HL-60 (cell line): ENCODE measurements at regions not wholly inside any gene's neighbourhood (a gene's known extent, or its start where the extent isn't known, plus 50 kb on each side); places are given as distances from the start of the nearest gene placed in this dataset.

Source experiments
- DNase-seq, 2 experiments: peaks; one replicate each; pipeline ENCODE4 v3.0.0-alpha.2; 2010 to 2020; ENCODE audit warnings: low read depth in 1 of 2, low spot score in 1 of 2
- H3K27ac ChIP-seq: fragments of 250-450 bp; sonication (Bioruptor Pico); replicated peaks from 2 replicates; pipeline ENCODE4 v1.5.1; 2020; ENCODE audit warnings: mild to moderate bottlenecking, moderate library complexity
- H3K27me3 ChIP-seq: fragments of 250-450 bp; sonication (Bioruptor Pico); 2 replicates; pipeline ENCODE4 v1.5.1; 2021; ENCODE audit warnings: mild to moderate bottlenecking, moderate library complexity; ENCODE audit not compliant: insufficient read depth, poor library complexity, severe bottlenecking
- H3K4me3 ChIP-seq: replicated peaks from 2 replicates; pipeline ENCODE4 v1.5.1; 2011; ENCODE audit warnings: mild to moderate bottlenecking, control low read depth, low read length; ENCODE audit not compliant: insufficient read depth
- GABPA ChIP-seq: IDR thresholded peaks from 2 replicates; pipeline ENCODE4 v1.6.1; 2012; ENCODE audit warnings: low read depth
- POLR2AphosphoS5 ChIP-seq: IDR thresholded peaks from 2 replicates; pipeline ENCODE4 v1.6.1; 2012; ENCODE audit warnings: low read depth
- SPI1 ChIP-seq: IDR thresholded peaks from 2 replicates; pipeline ENCODE4 v1.6.1; 2012; ENCODE audit warnings: low read depth, mild to moderate bottlenecking, borderline replicate concordance
- TF ChIP-seq, protein P1 (sequence below): IDR thresholded peaks from one replicate; pipeline ENCODE4 v1.5.1; 2011; ENCODE audit warnings: low read length, control low read depth, inconsistent platforms; ENCODE audit not compliant: insufficient read depth
- TF ChIP-seq, protein P2 (sequence below): IDR thresholded peaks from 2 replicates; pipeline ENCODE4 v1.6.1; 2012; ENCODE audit warnings: low read depth; ENCODE audit not compliant: insufficient replicate concordance

DNA sequence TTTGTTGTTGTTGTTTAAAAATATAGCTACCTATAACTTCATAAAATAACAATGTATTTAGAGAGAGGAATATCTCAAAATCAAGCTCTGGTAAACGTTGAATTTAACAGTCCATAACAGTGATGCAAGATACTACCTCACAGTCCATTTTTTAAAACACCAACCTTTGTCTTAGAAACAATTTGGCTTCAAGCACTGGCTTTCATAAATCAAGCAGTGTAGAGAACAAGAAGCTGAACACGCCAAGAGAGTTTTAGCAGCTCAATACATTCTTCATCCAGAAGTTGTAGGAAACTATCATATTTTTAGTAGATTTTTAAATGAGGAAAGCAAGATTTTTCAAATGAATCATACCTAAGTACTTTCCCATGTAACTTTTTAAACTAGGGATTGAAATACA is 334.3 kb upstream of the ADAMTS5 start:
- H3K27ac ChIP-seq: no peak overlapping the region
- DNase-seq: no peak
- TF ChIP-seq POLR2AphosphoS5 (no peak), SPI1 (no peak), GABPA (no peak)
- TF ChIP-seq, protein P1, sequence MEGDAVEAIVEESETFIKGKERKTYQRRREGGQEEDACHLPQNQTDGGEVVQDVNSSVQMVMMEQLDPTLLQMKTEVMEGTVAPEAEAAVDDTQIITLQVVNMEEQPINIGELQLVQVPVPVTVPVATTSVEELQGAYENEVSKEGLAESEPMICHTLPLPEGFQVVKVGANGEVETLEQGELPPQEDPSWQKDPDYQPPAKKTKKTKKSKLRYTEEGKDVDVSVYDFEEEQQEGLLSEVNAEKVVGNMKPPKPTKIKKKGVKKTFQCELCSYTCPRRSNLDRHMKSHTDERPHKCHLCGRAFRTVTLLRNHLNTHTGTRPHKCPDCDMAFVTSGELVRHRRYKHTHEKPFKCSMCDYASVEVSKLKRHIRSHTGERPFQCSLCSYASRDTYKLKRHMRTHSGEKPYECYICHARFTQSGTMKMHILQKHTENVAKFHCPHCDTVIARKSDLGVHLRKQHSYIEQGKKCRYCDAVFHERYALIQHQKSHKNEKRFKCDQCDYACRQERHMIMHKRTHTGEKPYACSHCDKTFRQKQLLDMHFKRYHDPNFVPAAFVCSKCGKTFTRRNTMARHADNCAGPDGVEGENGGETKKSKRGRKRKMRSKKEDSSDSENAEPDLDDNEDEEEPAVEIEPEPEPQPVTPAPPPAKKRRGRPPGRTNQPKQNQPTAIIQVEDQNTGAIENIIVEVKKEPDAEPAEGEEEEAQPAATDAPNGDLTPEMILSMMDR: no peak
- TF ChIP-seq, protein P2, sequence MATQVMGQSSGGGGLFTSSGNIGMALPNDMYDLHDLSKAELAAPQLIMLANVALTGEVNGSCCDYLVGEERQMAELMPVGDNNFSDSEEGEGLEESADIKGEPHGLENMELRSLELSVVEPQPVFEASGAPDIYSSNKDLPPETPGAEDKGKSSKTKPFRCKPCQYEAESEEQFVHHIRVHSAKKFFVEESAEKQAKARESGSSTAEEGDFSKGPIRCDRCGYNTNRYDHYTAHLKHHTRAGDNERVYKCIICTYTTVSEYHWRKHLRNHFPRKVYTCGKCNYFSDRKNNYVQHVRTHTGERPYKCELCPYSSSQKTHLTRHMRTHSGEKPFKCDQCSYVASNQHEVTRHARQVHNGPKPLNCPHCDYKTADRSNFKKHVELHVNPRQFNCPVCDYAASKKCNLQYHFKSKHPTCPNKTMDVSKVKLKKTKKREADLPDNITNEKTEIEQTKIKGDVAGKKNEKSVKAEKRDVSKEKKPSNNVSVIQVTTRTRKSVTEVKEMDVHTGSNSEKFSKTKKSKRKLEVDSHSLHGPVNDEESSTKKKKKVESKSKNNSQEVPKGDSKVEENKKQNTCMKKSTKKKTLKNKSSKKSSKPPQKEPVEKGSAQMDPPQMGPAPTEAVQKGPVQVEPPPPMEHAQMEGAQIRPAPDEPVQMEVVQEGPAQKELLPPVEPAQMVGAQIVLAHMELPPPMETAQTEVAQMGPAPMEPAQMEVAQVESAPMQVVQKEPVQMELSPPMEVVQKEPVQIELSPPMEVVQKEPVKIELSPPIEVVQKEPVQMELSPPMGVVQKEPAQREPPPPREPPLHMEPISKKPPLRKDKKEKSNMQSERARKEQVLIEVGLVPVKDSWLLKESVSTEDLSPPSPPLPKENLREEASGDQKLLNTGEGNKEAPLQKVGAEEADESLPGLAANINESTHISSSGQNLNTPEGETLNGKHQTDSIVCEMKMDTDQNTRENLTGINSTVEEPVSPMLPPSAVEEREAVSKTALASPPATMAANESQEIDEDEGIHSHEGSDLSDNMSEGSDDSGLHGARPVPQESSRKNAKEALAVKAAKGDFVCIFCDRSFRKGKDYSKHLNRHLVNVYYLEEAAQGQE: no peak
- no peaks in the 10 kb centered on the region for H3K27me3 ChIP-seq
- no peak overlapping the region for H3K4me3 ChIP-seq

DNA sequence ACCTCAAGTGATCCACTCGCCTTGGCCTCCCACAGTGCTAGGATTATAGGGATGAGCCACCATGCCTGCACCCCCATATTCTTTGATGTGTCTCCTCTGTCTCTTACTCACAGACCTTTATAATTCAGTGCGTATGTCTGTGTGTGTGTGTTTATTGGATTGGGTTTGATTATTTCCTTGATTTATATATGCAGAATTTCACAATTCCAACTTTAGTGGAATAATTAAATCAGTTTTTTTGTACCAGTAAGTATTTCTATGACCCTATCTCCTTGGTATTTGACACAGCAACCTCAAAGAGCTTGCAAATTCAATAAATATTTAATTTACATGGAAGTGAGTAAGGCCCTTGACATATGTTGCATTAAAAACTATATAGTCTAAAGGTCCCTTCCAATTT is 333.9 kb upstream of the ADAMTS5 start:
- no peaks in the 10 kb centered on the region for H3K27me3 ChIP-seq
- DNase-seq: no peak
- no peak overlapping the region for H3K4me3 ChIP-seq
- no peak overlapping the region for H3K27ac ChIP-seq
- TF ChIP-seq, protein P1: no peak
- TF ChIP-seq SPI1 (no peak), GABPA (no peak), POLR2AphosphoS5 (no peak)
- TF ChIP-seq, protein P2: no peak

DNA sequence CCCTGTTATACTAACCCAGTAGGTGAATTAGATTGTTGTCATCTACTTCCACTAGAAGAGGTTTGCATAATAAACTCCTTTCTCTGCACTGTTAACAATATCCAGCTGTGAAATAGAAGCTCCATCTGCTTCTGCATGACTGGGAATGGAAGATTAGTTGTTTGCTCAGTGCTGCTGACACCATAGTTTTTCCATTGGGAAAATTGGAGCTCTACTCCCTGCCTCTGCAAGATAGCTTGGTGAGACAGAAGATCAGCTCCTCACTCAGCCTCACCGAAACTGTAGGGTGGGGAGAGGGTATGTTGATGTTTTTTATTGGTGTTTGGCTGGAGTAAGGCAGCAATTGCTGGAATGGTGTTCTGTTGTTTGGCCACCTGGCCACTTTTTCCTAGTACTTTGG is 331.6 kb upstream of the ADAMTS5 start:
- Histone ChIP-seq H3K27ac (no peak overlapping the region), H3K4me3 (no peak overlapping the region), H3K27me3 (no peaks in the 10 kb centered on the region)
- no peak for DNase-seq
- TF ChIP-seq, protein P1: no peak
- TF ChIP-seq GABPA (no peak), SPI1 (no peak), POLR2AphosphoS5 (no peak)
- TF ChIP-seq, protein P2: no peak
